ENCODE measurements at regions not wholly inside any gene's neighbourhood (a gene's known extent, or its start where the extent isn't known, plus 50 kb on each side); places are given as distances from the start of the nearest gene placed in this dataset.

DNA sequence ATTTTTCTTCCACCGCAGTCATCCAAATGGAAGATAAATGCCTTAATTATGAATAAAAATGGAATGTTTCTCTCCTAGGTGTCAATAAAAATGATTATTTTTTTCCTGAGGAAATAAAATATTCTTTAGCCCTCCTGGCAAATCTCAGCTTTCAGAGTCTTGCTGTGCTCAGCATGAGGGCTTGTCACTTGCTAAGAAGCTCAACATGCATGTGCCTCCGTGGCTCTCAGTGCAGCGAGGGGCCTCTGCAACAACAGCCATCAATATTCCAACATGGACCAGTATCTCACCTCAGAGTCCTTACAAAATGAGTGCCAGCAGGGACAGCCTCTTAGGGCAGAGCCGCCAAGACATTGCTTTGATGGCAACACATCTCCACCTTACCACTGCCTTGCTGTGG is 159.5 kb upstream of the TMPO start:
- no peak for DNase-seq

DNA sequence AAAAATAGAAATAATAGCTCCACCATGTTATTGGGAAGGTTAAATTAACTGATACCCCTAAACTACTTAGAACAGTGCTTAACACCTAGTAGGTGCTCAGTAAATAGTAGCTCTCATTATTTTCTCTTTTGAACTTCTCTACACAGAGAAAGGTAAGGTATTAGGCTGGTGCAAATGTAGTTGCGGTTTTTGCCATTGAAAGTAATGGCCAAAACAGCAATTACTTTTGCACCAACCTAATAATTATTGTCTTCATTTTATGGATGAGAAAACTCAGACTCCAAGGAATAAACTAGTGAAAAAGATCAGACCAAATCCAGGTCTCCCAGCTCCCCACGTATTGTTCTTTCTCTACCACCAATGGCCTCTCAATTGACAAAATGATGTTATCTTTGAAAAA is 157.2 kb upstream of the TMPO start:
- no peak for DNase-seq

DNA sequence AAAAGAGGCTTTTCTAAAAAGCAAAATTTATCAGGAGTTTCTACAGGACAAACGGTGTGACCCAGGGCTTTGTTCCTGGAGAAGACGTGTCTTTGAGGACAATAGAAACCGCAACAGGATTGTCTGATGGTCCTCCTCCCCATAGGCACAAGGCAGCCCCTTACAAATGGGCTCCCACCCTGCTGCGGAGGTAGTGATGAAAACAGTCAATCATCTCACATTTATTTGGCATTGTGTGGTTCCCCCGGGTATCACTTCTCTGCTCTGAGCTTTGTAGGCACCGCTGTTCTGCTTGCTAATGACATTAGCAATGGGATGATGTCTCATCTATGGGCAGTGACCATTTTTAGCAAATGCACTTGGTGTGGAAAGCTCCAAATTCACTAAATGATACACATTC is 155.5 kb upstream of the TMPO start:
- DNase-seq = no peak

DNA sequence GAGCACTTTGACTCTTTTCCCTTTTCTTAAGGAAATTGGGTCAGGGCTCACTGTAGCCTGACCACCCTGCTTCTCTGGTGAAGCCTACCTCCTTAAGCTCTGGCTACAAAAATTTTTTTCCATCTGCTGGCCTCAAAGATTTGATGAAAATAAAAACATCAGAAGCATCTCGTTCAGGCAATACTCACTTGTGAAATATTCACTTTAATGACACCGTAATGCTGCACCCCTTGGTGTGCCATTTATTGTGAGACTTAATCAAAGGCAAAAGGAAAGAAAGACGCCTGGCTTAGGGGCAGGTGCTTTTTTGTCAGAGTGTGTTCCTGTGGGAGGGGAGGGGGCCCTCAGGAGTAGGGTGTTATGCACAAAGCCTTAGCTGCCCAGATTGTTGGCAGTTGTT is 155.0 kb upstream of the TMPO start:
- DNase-seq = no peak

DNA sequence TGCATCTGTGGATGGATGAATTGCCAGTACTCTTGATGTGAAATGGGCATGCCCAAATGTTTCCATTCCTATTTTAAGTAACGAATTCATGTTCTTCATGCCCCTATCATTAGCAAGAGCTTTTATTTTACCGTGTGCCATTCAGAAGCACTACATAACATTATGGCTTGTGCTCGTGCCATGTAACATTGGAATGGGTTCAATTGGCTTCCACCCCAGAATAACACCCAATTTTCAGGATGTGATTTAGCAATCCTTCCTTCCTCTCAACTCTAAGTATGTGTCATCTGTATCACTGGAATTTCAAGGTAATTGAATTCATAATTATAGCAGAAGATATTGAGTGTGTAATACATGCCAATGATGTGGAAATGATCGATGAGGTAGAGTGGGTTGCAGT is 145.8 kb upstream of the TMPO start:
- DNase-seq = no peak

DNA sequence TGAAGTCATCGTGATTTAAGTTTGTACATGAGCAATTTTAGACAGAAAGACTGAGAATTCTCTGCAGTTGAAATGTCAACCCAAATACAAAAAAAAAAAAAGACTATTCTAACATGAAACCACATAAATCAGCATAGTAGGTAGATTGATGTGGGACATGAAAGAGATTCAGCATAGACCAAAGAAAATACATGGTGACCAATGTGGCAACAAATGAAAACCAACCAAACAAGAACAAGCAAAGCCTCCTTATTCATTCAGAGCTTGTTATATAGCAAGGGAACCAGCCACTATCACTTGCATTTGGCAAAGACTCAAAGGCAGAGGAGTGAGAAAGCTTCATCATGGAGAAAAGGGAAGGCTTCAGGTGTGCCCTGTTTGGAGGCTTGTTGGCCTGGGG is 144.4 kb upstream of the TMPO start:
- DNase-seq = no peak

DNA sequence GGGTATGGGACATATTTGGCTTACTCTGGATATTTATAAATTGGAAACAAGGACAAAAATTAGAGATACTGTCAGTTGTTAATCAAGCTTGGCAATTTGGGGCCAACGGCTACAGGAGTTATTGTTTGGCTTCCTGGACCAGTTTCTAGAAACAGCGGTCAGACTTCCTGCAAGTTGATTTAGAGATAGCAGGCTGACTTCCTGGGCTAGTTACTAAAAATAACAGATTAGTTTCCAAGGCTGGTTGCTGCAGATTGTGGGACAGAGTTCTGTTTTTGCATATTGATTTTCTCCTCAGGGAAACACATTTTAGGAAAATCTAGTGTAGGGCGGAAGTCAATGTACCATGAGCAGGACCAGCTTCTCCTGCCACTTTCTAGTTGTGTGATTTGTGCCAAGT is 144.0 kb upstream of the TMPO start:
- DNase-seq = no peak

DNA sequence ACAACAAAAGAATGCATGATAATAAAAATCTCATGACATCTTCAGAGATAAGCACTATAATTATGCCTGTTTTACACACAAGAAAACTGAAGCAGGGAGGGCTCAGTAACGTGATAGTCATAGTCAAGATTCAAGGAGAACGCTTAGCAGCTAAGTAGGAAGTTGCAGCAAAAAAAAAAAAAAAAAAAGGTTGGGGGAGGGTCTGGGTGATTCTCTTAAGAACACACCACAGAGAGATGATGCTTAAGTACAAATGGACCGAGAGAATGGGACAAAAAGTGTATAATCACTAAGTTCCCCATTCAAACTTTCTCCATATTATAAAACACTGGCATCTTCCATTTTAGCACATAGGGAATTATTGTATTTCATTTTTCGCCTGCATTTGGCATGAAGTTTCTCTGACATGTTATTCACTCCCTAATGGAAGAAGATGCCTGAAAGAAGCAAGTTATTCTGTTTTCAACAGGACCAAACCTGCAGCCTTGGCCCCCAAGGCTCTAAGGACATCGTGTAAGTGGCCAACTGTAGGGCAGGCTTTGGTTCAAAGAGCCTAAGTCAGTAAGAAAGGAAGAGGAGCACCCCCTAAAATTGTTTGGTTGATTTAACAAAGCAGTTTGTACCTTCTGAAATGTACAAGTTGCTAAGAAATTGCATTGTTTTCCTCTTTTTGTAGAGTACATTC is 142.9 kb upstream of the TMPO start:
- no peak for DNase-seq

DNA sequence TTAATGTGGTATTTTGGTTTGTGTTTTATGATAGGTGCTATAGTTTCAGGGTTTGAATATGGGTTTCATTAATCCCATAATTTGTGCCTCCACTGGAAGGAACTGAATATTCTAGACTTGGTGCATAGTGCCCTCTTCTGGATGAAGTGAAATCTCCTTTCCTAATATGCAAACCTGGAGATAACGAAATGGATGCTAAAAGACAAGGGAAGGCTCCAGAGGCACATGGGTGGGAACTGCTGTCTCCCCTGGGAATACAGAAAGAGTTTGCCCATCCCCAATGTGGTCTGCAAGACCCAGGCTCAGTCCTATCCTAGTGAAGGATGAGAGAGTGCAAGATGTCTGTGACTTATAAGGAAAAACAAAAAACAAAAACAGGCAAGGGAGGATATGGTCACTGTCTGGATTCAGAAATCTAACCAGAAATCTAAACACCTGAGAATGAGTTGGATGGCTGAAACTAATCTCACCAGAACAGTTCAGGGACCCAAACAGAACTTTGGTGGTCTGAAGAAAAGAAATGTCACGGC is 142.3 kb upstream of the TMPO start:
- DNase-seq = peak; percentile 72

DNA sequence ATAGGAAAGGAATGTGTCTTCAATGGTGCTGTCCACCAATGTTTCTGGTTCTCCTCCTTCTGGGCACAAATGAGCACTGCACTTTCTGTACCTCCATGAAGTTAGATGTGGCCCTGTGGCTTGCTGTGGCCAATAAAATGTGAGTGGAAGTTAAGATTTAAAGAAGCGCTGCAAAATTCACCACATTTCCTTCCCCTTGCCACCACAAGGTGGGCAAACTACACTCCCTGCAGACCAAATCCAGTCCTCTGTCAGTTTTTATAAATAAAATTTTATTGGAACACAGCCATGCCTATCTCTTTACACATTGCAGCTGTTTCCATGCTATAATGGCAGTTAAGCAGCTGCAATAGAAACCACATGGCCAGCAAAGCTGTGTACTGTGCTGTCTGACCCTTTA is 141.4 kb upstream of the TMPO start:
- DNase-seq = peak; percentile 30

DNA sequence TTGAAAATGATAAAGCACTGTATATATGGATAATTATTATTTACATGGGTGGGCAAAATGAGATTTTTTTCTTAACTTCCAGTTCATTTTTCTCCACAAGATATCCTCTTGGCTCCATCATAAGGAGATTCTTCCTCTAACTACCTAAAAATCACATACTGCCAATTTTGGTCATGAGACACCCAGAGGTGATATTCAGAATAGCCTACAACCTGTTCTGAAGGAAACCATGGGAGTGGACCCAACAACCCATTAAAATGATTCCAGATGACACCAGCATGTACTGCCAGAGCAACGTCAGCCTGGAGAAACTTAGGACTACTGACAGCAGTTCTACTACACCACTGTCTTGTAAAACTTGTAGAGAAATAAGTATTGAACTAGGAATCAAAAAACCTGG is 136.3 kb upstream of the TMPO start:
- no peak for DNase-seq

DNA sequence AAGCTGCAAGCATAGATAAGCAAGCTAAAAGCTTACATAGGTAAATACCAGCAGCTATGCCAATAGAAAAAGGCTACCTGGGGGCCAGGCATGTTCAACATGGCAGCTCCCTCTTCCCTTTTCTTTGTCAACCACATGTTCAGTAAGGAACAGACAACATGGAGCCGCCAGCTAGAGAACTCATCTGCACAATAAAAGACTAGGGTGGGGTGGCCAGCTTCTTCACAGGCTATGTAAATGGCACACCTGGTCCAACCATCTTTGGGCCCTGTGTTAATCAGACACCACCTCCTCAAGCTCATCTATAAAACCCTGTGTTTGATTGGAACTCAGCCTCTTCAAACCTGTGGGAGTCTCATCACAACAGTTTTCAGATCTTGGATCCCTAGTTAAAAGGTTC is 129.7 kb upstream of the TMPO start:
- no peak for DNase-seq

DNA sequence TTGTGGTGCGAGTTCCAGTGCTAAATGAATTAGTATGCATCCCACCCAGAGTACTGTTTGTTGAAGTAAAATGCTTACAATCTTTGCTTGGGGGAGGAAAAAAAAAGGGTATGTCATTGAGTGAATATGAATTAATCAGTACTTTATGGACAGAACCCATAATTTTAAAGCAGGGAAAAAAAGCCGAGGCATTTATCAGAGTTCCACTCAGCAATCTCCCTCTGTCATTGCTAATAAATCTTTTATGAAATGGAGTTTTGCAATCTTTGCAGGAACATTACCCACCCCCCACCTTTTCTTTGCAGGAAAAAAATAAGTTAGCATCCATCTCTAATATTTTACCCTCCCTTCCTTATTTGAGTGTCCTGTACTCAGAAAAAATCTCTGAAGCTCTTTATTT is 127.9 kb upstream of the TMPO start:
- no peak for DNase-seq

DNA sequence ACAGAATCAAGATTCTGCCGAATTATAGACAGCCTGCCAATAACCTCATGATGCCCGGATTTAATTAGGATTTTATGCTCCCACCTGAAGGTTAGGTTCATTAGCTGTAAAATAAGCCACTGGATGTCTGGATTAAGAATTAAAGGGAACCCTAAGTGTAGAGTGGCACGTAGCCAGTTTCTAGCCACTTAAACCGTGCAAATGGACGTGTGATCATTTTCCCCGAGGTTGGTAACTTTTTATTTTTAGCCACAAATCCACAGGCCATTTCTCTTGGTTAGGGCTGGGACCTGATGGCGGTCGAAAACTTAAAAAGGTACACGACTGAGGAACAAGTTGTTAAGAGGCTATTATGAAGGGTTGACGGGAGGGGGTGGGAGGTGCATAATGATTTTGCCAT is 127.3 kb upstream of the TMPO start:
- DNase-seq = peak; percentile 63

DNA sequence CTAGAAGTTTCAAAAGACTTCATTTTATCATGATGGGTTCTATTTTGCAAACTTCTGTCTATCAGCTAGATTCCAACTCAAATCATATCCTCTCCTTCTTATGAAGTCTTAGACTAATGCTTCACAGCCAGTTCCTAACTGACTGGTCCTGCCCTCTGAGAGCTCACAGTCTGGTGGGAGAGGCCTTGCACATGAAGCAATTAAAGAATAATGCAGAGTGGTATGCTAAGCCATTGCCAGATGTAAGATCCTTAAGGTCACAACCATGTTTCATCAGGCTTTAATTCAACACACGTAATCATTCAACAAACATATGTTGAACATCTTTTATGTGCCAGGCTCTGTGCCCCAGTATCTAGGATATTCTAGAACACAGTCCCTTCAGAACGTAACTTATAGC is 125.8 kb upstream of the TMPO start:
- no peak for DNase-seq

DNA sequence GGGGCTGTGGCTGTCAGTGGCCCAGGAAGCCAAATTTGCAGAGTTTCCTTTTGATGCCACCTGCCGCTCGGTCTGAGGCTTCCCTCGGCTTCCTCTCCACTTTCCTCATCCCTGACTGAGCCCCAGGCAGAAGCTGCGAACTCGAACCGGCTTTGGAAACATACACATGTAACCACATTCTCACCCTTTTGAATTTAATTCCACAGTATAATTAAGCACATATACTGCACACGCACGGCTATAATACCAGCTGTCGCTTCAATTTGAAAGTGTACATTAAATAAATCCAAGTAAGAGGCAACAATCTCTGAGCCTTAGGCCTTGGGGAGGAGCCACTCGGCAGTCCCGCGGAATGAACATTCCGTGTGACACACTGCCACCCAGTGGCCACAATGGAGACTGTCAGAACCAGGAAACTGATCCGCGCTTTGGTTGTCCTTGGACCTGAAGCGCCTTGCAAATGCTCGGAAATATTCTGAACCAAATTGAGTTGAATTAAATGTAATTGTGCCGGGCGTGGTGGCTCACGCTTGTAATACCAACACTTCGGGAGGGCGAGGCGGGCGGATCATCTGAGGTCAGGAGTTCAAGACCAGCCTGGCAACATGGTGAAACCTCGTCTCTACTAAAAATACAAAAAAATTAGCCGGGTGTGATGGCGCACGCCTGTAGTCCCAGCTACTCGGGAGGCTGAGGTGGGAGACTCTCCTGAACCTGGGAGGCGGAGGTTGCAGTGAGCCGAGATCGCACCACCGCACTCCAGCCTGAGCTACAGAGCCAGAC is 117.9 kb upstream of the TMPO start:
- peak; percentile 91 for DNase-seq

DNA sequence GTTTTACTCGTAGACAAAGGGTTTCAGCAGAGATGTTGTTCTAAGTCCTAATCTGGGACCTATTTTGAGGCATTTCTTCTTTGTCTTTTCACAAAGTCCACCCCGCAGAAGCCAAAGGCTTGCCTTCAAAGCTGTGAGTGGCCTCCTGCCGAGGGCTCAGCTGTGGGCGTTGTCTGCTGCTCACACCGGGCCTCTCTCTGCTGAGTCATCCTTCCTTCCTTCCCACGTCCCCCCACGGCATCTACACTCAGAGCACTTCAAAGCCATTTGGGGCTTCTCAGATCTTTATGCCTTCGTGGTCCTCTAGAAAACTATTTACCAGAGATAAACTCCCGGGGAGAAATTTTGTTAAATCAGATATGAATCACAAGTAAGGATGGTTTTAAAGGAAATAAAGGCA is 115.9 kb upstream of the TMPO start:
- no peak for DNase-seq

DNA sequence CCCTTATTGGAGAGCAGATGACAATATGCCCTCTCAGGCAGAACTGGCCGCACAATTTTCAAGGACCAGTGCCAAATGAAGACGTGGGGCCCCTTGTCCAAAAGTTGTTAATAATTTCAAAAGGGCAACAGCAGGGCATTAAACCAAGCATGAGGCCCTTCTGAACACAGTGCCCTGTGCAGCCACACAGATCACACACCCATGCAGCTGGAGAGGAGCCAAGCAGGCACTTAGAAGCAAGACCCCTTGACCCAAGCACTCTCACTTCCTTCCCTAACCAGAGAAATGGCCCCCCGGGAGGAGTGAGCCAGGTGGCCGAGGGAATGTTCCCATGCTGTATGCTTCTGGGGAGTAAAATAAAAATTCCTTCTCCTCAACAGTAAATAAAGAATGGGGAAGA is 114.0 kb upstream of the TMPO start:
- no peak for DNase-seq

DNA sequence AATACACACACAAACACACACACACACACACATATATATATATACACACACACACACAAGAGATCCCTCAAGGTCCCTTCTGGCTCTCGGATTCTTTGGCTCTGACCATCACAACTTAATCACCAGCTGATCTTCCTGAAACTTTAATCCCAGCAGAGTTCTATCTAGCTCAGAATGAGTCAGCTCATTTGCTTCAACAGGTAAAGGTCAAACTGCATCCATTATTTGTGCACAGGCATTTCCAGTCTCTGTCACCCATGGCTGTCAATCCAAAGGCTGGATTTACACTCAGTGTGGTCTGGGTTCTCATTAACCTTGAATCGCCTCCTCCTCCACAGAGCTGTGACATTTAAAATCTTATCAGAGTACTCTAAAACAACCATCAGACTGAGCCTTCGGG is 113.3 kb upstream of the TMPO start:
- no peak for DNase-seq

DNA sequence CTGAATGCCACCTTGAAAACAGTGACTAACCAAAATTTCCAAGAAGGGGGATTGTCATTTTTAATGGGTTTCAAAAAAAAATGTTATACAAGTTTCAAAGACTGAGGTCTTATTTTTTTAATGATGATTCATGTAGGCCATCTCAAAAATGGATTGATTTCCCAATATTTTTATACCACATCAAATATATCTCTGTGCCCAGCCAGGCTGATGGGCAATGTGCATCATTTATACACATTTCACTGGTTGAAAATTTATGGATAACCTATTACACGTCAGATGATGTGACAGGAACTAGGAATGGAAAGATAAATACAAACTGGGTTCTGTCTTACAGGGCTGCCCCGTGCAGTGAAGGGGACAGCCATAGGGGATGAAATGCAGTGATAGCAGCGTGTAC is 112.7 kb upstream of the TMPO start:
- DNase-seq = no peak

DNA sequence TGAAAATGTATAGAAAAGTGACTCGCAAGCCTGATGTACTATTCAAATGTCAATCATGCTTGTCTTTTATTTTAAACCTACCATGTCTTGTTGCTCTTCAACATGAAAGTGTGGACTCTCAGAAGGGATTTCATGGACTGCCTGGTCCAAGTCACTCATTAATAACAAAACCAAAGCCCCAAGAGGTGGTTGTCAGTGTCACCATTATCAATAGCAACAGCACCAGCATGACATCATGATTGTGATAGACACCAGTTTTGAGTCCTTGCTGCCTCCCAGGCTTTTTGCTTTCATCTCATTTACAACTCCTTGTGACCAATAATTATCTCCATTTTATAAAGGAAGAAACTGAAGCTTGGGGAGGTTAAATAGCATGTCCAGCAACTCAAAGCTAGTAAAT is 112.0 kb upstream of the TMPO start:
- no peak for DNase-seq

DNA sequence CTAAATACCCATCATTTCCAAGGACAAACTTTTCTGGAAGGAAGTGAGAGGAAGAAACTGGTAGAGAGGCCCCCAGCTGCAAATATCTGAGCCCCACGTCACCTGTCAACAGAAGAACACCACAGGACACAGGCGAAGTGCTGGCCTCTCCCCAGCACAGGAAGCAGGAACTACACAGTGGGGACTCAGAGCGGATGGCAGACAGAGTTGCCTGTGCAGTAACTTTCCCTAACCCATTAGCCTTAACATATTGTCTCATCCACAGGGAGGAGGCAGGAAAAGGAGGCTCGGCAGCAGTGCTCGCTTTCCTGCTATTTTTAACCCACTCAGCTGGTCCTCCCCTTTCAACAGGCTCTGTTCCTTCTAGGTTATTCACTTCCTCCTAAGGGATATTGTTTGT is 111.5 kb upstream of the TMPO start:
- no peak for DNase-seq

DNA sequence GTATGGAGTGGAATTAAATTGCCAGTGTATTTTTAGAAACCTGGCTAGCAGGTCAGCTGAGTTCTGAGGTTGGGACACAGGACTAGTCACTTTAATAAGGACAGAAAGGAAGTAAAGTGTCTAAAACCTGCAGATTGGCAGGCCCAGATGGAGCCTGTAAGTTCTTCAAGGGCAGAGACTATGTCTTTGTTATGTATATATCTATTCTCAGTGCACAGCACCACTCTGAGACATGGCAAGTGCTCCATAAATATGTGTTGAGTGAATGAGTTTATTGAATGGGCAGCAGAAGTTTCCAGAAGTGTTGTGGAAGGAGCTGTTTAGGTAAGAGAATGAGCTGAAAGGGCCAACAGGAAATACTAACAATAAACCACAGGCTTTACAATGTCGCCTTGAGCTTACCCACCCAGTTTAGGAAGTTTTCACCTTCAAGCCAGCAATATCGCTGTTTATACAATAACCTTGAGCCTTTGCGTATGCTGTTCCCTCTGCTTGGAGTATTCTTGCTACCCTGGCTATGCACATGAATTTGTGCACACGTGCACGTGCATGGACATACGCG is 109.5 kb upstream of the TMPO start:
- DNase-seq = no peak

DNA sequence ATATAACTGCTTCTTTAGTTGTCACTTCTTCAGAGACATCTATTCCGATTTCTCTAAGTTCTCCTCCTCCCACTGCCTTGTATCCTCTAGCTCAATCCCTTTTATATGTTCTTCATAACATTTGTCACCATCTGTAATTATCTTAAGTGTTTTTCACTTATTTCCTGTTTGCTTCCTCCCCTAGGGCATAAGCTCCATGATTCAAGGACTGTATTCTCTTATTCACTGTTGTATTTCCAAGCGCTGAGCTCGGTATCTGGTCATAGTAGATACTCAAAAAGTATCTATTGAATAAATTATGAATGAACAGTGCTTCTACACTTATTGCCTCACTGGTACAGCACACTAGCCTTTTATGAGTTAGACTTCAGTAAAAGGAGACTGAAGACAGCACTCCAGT is 109.0 kb upstream of the TMPO start:
- DNase-seq = no peak

Data from NCI-H2081 treated with DMSO at 0.1 percent for 48 hours (cell line).